ENCODE measurements at regions not wholly inside any gene's neighbourhood (a gene's known extent, or its start where the extent isn't known, plus 50 kb on each side); places are given as distances from the start of the nearest gene placed in this dataset.

GRCh38 chr2:77920838-77921366, 398.7 kb upstream of the LRRTM4 start:
- Histone ChIP-seq H3K27me3 (ENCODE audit: control insufficient read depth, insufficient read depth, low read length) (no peaks in the 10 kb centered on the region), H3K36me3 (ENCODE audit: control insufficient read depth, insufficient read depth, low read length) (no peaks in the 10 kb centered on the region), H3K9me3 (ENCODE audit: control insufficient read depth, insufficient read depth, low read length) (no peaks in the 10 kb centered on the region), H3K27ac (ENCODE audit: low read length) (no peak overlapping the region), H3K4me3 (ENCODE audit: low read length) (no peak overlapping the region), H3K4me1 (ENCODE audit: control insufficient read depth, insufficient read depth, low read length) (no peaks in the 10 kb centered on the region)
- WGBS (ENCODE audit: insufficient coverage, insufficient read length): no CpG with 5 or more reads among the region's 3 CpGs
- no peak for DNase-seq (ENCODE audit: low read depth, low spot score)

GRCh38 chr2:77922567-77922966, 400.4 kb upstream of the LRRTM4 start:
- no peaks in the 10 kb centered on the region for H3K27me3 ChIP-seq (ENCODE audit: control insufficient read depth, insufficient read depth, low read length)
- H3K9me3 ChIP-seq (ENCODE audit: control insufficient read depth, insufficient read depth, low read length): no peaks in the 10 kb centered on the region
- no peak for DNase-seq (ENCODE audit: low read depth, low spot score)
- no peaks in the 10 kb centered on the region for H3K4me1 ChIP-seq (ENCODE audit: control insufficient read depth, insufficient read depth, low read length)
- no peak overlapping the region for H3K4me3 ChIP-seq (ENCODE audit: low read length)
- WGBS (ENCODE audit: insufficient coverage, insufficient read length): no CpG with 5 or more reads among the region's 1 CpG
- H3K36me3 ChIP-seq (ENCODE audit: control insufficient read depth, insufficient read depth, low read length): no peaks in the 10 kb centered on the region
- no peak overlapping the region for H3K27ac ChIP-seq (ENCODE audit: low read length)

- Histone ChIP-seq H3K4me1 (ENCODE audit: control insufficient read depth, insufficient read depth, low read length) (no peaks in the 10 kb centered on the region), H3K27ac (ENCODE audit: low read length) (no peak overlapping the region), H3K9me3 (ENCODE audit: control insufficient read depth, insufficient read depth, low read length) (no peaks in the 10 kb centered on the region), H3K27me3 (ENCODE audit: control insufficient read depth, insufficient read depth, low read length) (no peaks in the 10 kb centered on the region), H3K4me3 (ENCODE audit: low read length) (no peak overlapping the region), H3K36me3 (ENCODE audit: control insufficient read depth, insufficient read depth, low read length) (no peaks in the 10 kb centered on the region)
- no peak for DNase-seq (ENCODE audit: low read depth, low spot score)
- no CpG with 5 or more reads among the region's 5 CpGs for WGBS (ENCODE audit: insufficient coverage, insufficient read length)
Observed at GRCh38 chr2:77937366-77937765, 415.2 kb upstream of the LRRTM4 start.

GRCh38 chr2:77938462-77938861, 416.3 kb upstream of the LRRTM4 start:
- Histone ChIP-seq H3K27ac (ENCODE audit: low read length) (no peak overlapping the region), H3K4me3 (ENCODE audit: low read length) (no peak overlapping the region), H3K9me3 (ENCODE audit: control insufficient read depth, insufficient read depth, low read length) (no peaks in the 10 kb centered on the region), H3K36me3 (ENCODE audit: control insufficient read depth, insufficient read depth, low read length) (no peaks in the 10 kb centered on the region), H3K4me1 (ENCODE audit: control insufficient read depth, insufficient read depth, low read length) (no peaks in the 10 kb centered on the region), H3K27me3 (ENCODE audit: control insufficient read depth, insufficient read depth, low read length) (no peaks in the 10 kb centered on the region)
- no CpG with 5 or more reads among the region's 1 CpG for WGBS (ENCODE audit: insufficient coverage, insufficient read length)
- no peak for DNase-seq (ENCODE audit: low read depth, low spot score)

GRCh38 chr2:77939370-77939769, 417.2 kb upstream of the LRRTM4 start:
- H3K27ac ChIP-seq (ENCODE audit: low read length): no peak overlapping the region
- WGBS (ENCODE audit: insufficient coverage, insufficient read length): no CpG with 5 or more reads among the region's 1 CpG

GRCh38 chr2:77939801-77940200, 417.6 kb upstream of the LRRTM4 start:
- H3K27me3 ChIP-seq (ENCODE audit: control insufficient read depth, insufficient read depth, low read length): no peaks in the 10 kb centered on the region
- no peak for DNase-seq (ENCODE audit: low read depth, low spot score)
- H3K4me1 ChIP-seq (ENCODE audit: control insufficient read depth, insufficient read depth, low read length): no peaks in the 10 kb centered on the region
- no peaks in the 10 kb centered on the region for H3K36me3 ChIP-seq (ENCODE audit: control insufficient read depth, insufficient read depth, low read length)
- H3K9me3 ChIP-seq (ENCODE audit: control insufficient read depth, insufficient read depth, low read length): no peaks in the 10 kb centered on the region
- H3K27ac ChIP-seq (ENCODE audit: low read length): no peak overlapping the region
- no peak overlapping the region for H3K4me3 ChIP-seq (ENCODE audit: low read length)

More at GRCh38 chr2:77939370-77939769, 417.2 kb upstream of the LRRTM4 start:
- Histone ChIP-seq H3K9me3 (ENCODE audit: control insufficient read depth, insufficient read depth, low read length) (no peaks in the 10 kb centered on the region), H3K27me3 (ENCODE audit: control insufficient read depth, insufficient read depth, low read length) (no peaks in the 10 kb centered on the region), H3K36me3 (ENCODE audit: control insufficient read depth, insufficient read depth, low read length) (no peaks in the 10 kb centered on the region), H3K4me3 (ENCODE audit: low read length) (no peak overlapping the region), H3K4me1 (ENCODE audit: control insufficient read depth, insufficient read depth, low read length) (no peaks in the 10 kb centered on the region)
- DNase-seq (ENCODE audit: low read depth, low spot score): no peak

- H3K27me3 ChIP-seq (ENCODE audit: control insufficient read depth, insufficient read depth, low read length): no peaks in the 10 kb centered on the region
- H3K4me1 ChIP-seq (ENCODE audit: control insufficient read depth, insufficient read depth, low read length): no peaks in the 10 kb centered on the region
- H3K27ac ChIP-seq (ENCODE audit: low read length): no peak overlapping the region
- DNase-seq (ENCODE audit: low read depth, low spot score): no peak
- no peak overlapping the region for H3K4me3 ChIP-seq (ENCODE audit: low read length)
- no CpG with 5 or more reads among the region's 18 CpGs for WGBS (ENCODE audit: insufficient coverage, insufficient read length)
- no peaks in the 10 kb centered on the region for H3K36me3 ChIP-seq (ENCODE audit: control insufficient read depth, insufficient read depth, low read length)
- no peaks in the 10 kb centered on the region for H3K9me3 ChIP-seq (ENCODE audit: control insufficient read depth, insufficient read depth, low read length)
Observed at GRCh38 chr2:77954931-77955330, 432.8 kb upstream of the LRRTM4 start.

GRCh38 chr2:77962943-77963342, 440.8 kb upstream of the LRRTM4 start:
- H3K9me3 ChIP-seq (ENCODE audit: control insufficient read depth, insufficient read depth, low read length): no peaks in the 10 kb centered on the region
- no peak overlapping the region for H3K4me3 ChIP-seq (ENCODE audit: low read length)
- no peaks in the 10 kb centered on the region for H3K27me3 ChIP-seq (ENCODE audit: control insufficient read depth, insufficient read depth, low read length)
- H3K36me3 ChIP-seq (ENCODE audit: control insufficient read depth, insufficient read depth, low read length): no peaks in the 10 kb centered on the region
- DNase-seq (ENCODE audit: low read depth, low spot score): no peak
- H3K27ac ChIP-seq (ENCODE audit: low read length): no peak overlapping the region
- H3K4me1 ChIP-seq (ENCODE audit: control insufficient read depth, insufficient read depth, low read length): no peaks in the 10 kb centered on the region

- Histone ChIP-seq H3K27me3 (ENCODE audit: control insufficient read depth, insufficient read depth, low read length) (no peaks in the 10 kb centered on the region), H3K4me1 (ENCODE audit: control insufficient read depth, insufficient read depth, low read length) (no peaks in the 10 kb centered on the region; the same call in 1 of the 2 replicates), H3K9me3 (ENCODE audit: control insufficient read depth, insufficient read depth, low read length) (no peaks in the 10 kb centered on the region), H3K4me3 (ENCODE audit: low read length) (no peak overlapping the region), H3K36me3 (ENCODE audit: control insufficient read depth, insufficient read depth, low read length) (no peaks in the 10 kb centered on the region), H3K27ac (ENCODE audit: low read length) (no peak overlapping the region)
- no CpG with 5 or more reads among the region's 3 CpGs for WGBS (ENCODE audit: insufficient coverage, insufficient read length)
- DNase-seq (ENCODE audit: low read depth, low spot score): no peak
Observed at GRCh38 chr2:77977471-77978063, 455.4 kb upstream of the LRRTM4 start.

GRCh38 chr2:77995161-77995560, 473.0 kb upstream of the LRRTM4 start:
- DNase-seq (ENCODE audit: low read depth, low spot score): no peak
- Histone ChIP-seq H3K4me3 (ENCODE audit: low read length) (no peak overlapping the region), H3K36me3 (ENCODE audit: control insufficient read depth, insufficient read depth, low read length) (no peaks in the 10 kb centered on the region), H3K27ac (ENCODE audit: low read length) (no peak overlapping the region), H3K27me3 (ENCODE audit: control insufficient read depth, insufficient read depth, low read length) (no peaks in the 10 kb centered on the region), H3K4me1 (ENCODE audit: control insufficient read depth, insufficient read depth, low read length) (no peaks in the 10 kb centered on the region), H3K9me3 (ENCODE audit: control insufficient read depth, insufficient read depth, low read length) (no peaks in the 10 kb centered on the region)

- Histone ChIP-seq H3K4me1 (ENCODE audit: control insufficient read depth, insufficient read depth, low read length) (no peaks in the 10 kb centered on the region), H3K27ac (ENCODE audit: low read length) (no peak overlapping the region), H3K9me3 (ENCODE audit: control insufficient read depth, insufficient read depth, low read length) (no peaks in the 10 kb centered on the region), H3K36me3 (ENCODE audit: control insufficient read depth, insufficient read depth, low read length) (no peaks in the 10 kb centered on the region), H3K4me3 (ENCODE audit: low read length) (no peak overlapping the region), H3K27me3 (ENCODE audit: control insufficient read depth, insufficient read depth, low read length) (no peaks in the 10 kb centered on the region)
- no CpG with 5 or more reads among the region's 1 CpG for WGBS (ENCODE audit: insufficient coverage, insufficient read length)
- no peak for DNase-seq (ENCODE audit: low read depth, low spot score)
Observed at GRCh38 chr2:77999376-77999775, 477.2 kb upstream of the LRRTM4 start.

All from iPS DF 6.9 (cell line).